WTC11 (cell line): ENCODE measurements at regions not wholly inside any gene's neighbourhood (a gene's known extent, or its start where the extent isn't known, plus 50 kb on each side); places are given as distances from the start of the nearest gene placed in this dataset.

Source experiments
- ATAC-seq: fragments of 200-7000 bp; cut with Tn5 transposase; 2 replicates; pipeline ENCODE4 v1.10.0; 2021; ENCODE audit warnings: mild to moderate bottlenecking, moderate library complexity
- CTCF ChIA-PET: fragments of 300-600 bp; sonication (Branson Sonifier 250); formaldehyde crosslinking; loops from one replicate; lab custom pipeline; 2021; ENCODE audit warnings: antibody characterized with exemption; lab: Charles Lee
- POLR2A ChIA-PET: fragments of 350-600 bp; sonication (Branson Sonifier 250); formaldehyde crosslinking; loops from one replicate; lab custom pipeline; 2021; ENCODE audit warnings: antibody characterized with exemption; lab: Charles Lee
- DNase-seq: peaks from one replicate; pipeline ENCODE4 v3.0.0; 2021; ENCODE audit warnings: low spot score
- H3K27ac Mint-ChIP-seq: 2 replicates; pipeline ENCODE4 v1.8.0; 2021; ENCODE audit warnings: mixed read lengths
- H3K27me3 Mint-ChIP-seq: 2 replicates; pipeline ENCODE4 v1.8.0; 2021; ENCODE audit warnings: low read depth, mild to moderate bottlenecking, moderate library complexity, mixed read lengths
- H3K36me3 Mint-ChIP-seq: 2 replicates; pipeline ENCODE4 v1.8.0; 2021; ENCODE audit warnings: mixed read lengths
- H3K4me1 Mint-ChIP-seq: 2 replicates; pipeline ENCODE4 v1.8.0; 2022; ENCODE audit warnings: mixed read lengths
- H3K4me3 Mint-ChIP-seq: 2 replicates; pipeline ENCODE4 v1.8.0; 2021; ENCODE audit warnings: mild to moderate bottlenecking, moderate library complexity, mixed read lengths
- H3K9me3 Mint-ChIP-seq: 2 replicates; pipeline ENCODE4 v1.8.0; 2021; ENCODE audit warnings: mixed read lengths
- ATF2 ChIP-seq: sonication (generic); formaldehyde crosslinking; IDR thresholded peaks from 2 replicates; pipeline ENCODE4 v1.8.1; 2022; ENCODE audit warnings: low read depth, missing genetic modification reagents, borderline replicate concordance
- CTCF ChIP-seq: fragments of 200-600 bp; IDR thresholded peaks from 2 replicates; pipeline ENCODE4 v1.8.0; 2022; ENCODE audit warnings: antibody characterized with exemption
- E2F4 ChIP-seq: sonication (generic); formaldehyde crosslinking; IDR thresholded peaks from 2 replicates; pipeline ENCODE4 v1.8.1; 2022; ENCODE audit warnings: low read depth, mild to moderate bottlenecking, moderate library complexity, missing genetic modification reagents, borderline replicate concordance
- ELF4 ChIP-seq: sonication (generic); formaldehyde crosslinking; IDR thresholded peaks from 2 replicates; pipeline ENCODE4 v1.8.1; 2022; ENCODE audit warnings: low read depth, mild to moderate bottlenecking, moderate library complexity, missing genetic modification reagents
- ERG ChIP-seq: fragments of 250-450 bp; sonication (Bioruptor Pico); IDR thresholded peaks from 2 replicates; pipeline ENCODE4 v1.8.0; 2021; ENCODE audit warnings: mild to moderate bottlenecking
- GRHL2 ChIP-seq: fragments of 250-450 bp; sonication (Bioruptor Pico); IDR thresholded peaks from 2 replicates; pipeline ENCODE4 v1.8.0; 2022; ENCODE audit warnings: mild to moderate bottlenecking, moderate library complexity; ENCODE audit not compliant: insufficient replicate concordance, severe bottlenecking
- KAT7 ChIP-seq: sonication (generic); formaldehyde crosslinking; IDR thresholded peaks from 2 replicates; pipeline ENCODE4 v1.8.1; 2023; ENCODE audit warnings: missing genetic modification reagents, mild to moderate bottlenecking, borderline replicate concordance
- NFATC4 ChIP-seq: fragments of 250-450 bp; sonication (Bioruptor Pico); IDR thresholded peaks from 2 replicates; pipeline ENCODE4 v1.9.0; 2021; ENCODE audit warnings: mild to moderate bottlenecking
- RORB ChIP-seq: fragments of 250-450 bp; sonication (Bioruptor Pico); IDR thresholded peaks from 2 replicates; pipeline ENCODE4 v1.9.0; 2021; ENCODE audit warnings: mild to moderate bottlenecking
- SOX15 ChIP-seq: fragments of 250-450 bp; sonication (Bioruptor Pico); IDR thresholded peaks from 2 replicates; pipeline ENCODE4 v1.9.0; 2021; ENCODE audit warnings: mild to moderate bottlenecking
- TEAD1 ChIP-seq: sonication (generic); formaldehyde crosslinking; IDR thresholded peaks from 2 replicates; pipeline ENCODE4 v1.8.0; 2022; ENCODE audit warnings: mild to moderate bottlenecking, missing genetic modification reagents
- USF1 ChIP-seq: sonication (generic); formaldehyde crosslinking; IDR thresholded peaks from 2 replicates; pipeline ENCODE4 v1.8.0; 2022; ENCODE audit warnings: mild to moderate bottlenecking, missing genetic modification reagents
- USF2 ChIP-seq: sonication (generic); formaldehyde crosslinking; IDR thresholded peaks from 2 replicates; pipeline ENCODE4 v1.8.1; 2023; ENCODE audit warnings: mild to moderate bottlenecking, missing genetic modification reagents, moderate library complexity
- ZNF121 ChIP-seq: sonication (generic); formaldehyde crosslinking; IDR thresholded peaks from 2 replicates; pipeline ENCODE4 v1.8.0; 2023; ENCODE audit warnings: missing genetic modification reagents
- ZNF138 ChIP-seq: sonication (generic); formaldehyde crosslinking; conservative IDR thresholded peaks from 2 replicates; pipeline ENCODE4 v1.8.1; 2022; ENCODE audit warnings: mild to moderate bottlenecking, moderate library complexity, missing genetic modification reagents
- ZNF232 ChIP-seq: sonication (generic); formaldehyde crosslinking; IDR thresholded peaks from 2 replicates; pipeline ENCODE4 v1.8.0; 2022; ENCODE audit warnings: mild to moderate bottlenecking, missing genetic modification reagents
- ZNF317 ChIP-seq: sonication (generic); formaldehyde crosslinking; IDR thresholded peaks from 2 replicates; pipeline ENCODE4 v1.8.1; 2023; ENCODE audit warnings: low read depth, mild to moderate bottlenecking, moderate library complexity, missing genetic modification reagents, borderline replicate concordance
- ZNF423 ChIP-seq: fragments of 250-450 bp; sonication (Bioruptor Pico); IDR thresholded peaks from 2 replicates; pipeline ENCODE4 v2.1.2; 2022; ENCODE audit warnings: mild to moderate bottlenecking, moderate library complexity
- ZNF425 ChIP-seq: fragments of 250-450 bp; sonication (Bioruptor Pico); conservative IDR thresholded peaks from 2 replicates; pipeline ENCODE4 v1.9.0; 2021; ENCODE audit warnings: mild to moderate bottlenecking

GRCh38 chr10:47151920-47152319, 148.1 kb upstream of the GDF10 start (continued):
- no peak for TF ChIP-seq ATF2
- no peak for TF ChIP-seq USF1 (CRISPR knock-in tag)
- no peak for TF ChIP-seq ZNF425 (CRISPR knock-in tag)
- TF ChIP-seq KAT7 = no peak
- no peak for TF ChIP-seq ZNF232 (CRISPR knock-in tag)

- no peak for TF ChIP-seq SOX15
- peak; percentile 54 for TF ChIP-seq CTCF
- Mint-ChIP-seq H3K4me1 (peaks cover 8% of the 10 kb centered on the region; the same call in 1 of the 2 replicates), H3K4me3 (no peak overlapping the region), H3K27ac (no peak overlapping the region), H3K27me3 (no peaks in the 10 kb centered on the region; the same call in 1 of the 2 replicates), H3K9me3 (peaks cover 44% of the 10 kb centered on the region), H3K36me3 (peaks cover 17% of the 10 kb centered on the region)
- ChIA-PET POLR2A (interaction anchor here (0.6 kb wide), 1 partner anchor 157 kb away, joined by 4 read pairs; no protein-coding TSS in a partner anchor), CTCF (interaction anchor here (0.8 kb wide), 1 partner anchor 57 kb away, joined by 5 read pairs; no protein-coding TSS in a partner anchor)
- ATAC-seq (peak; percentile 59), DNase-seq (no peak)
Observed at GRCh38 chr10:47152861-47153349, 147.1 kb upstream of the GDF10 start.

GRCh38 chr10:47154762-47155161, 145.2 kb upstream of the GDF10 start:
- Mint-ChIP-seq H3K27ac (no peak overlapping the region), H3K9me3 (peaks cover 43% of the 10 kb centered on the region), H3K36me3 (peaks cover 17% of the 10 kb centered on the region), H3K27me3 (no peaks in the 10 kb centered on the region; the same call in 1 of the 2 replicates), H3K4me3 (no peak overlapping the region), H3K4me1 (peaks cover 7% of the 10 kb centered on the region; the same call in 1 of the 2 replicates)
- POLR2A ChIA-PET = no interaction called here
- ATAC-seq = no peak
- CTCF ChIA-PET = no interaction called here
- no peak for DNase-seq
- no peak for TF ChIP-seq ZNF423
- TF ChIP-seq ZNF317 (CRISPR knock-in tag) = peak; percentile 93

GRCh38 chr10:47156873-47157272, 143.1 kb upstream of the GDF10 start:
- H3K27me3 Mint-ChIP-seq = no peaks in the 10 kb centered on the region; the same call in 1 of the 2 replicates
- H3K27ac Mint-ChIP-seq = no peak overlapping the region
- ChIA-PET CTCF (no interaction called here), POLR2A (no interaction called here)
- H3K4me1 Mint-ChIP-seq = peaks cover 13% of the 10 kb centered on the region
- no peak overlapping the region for H3K4me3 Mint-ChIP-seq
- DNase-seq (no peak), ATAC-seq (no peak)
- H3K9me3 Mint-ChIP-seq = peaks cover 43% of the 10 kb centered on the region
- H3K36me3 Mint-ChIP-seq = peaks cover 17% of the 10 kb centered on the region
- TF ChIP-seq GRHL2 = no peak
- no peak for TF ChIP-seq ATF2
- TF ChIP-seq ERG (CRISPR knock-in tag) = no peak
- no peak for TF ChIP-seq USF2 (CRISPR knock-in tag)
- TF ChIP-seq TEAD1 (CRISPR knock-in tag) = no peak
- no peak for TF ChIP-seq ZNF138 (CRISPR knock-in tag)
- TF ChIP-seq ZNF121 (CRISPR knock-in tag) = no peak
- no peak for TF ChIP-seq ZNF232 (CRISPR knock-in tag)
- TF ChIP-seq E2F4 (CRISPR knock-in tag) = no peak
- TF ChIP-seq RORB (CRISPR knock-in tag) = no peak
- TF ChIP-seq ELF4 = no peak
- no peak for TF ChIP-seq NFATC4
